Esophagus squamous epithelium (tissue), 4 donors: ENCODE measurements at regions not wholly inside any gene's neighbourhood (a gene's known extent, or its start where the extent isn't known, plus 50 kb on each side); places are given as distances from the start of the nearest gene placed in this dataset.

Source experiments
- POLR2A ChIP-seq, 4 donors: fragments of 450-650 bp; IDR thresholded peaks; one replicate each; pipeline ENCODE4 v1.6.1; 2017; ENCODE audit warnings: antibody characterized with exemption in 4 of 4, mild to moderate bottlenecking in 4 of 4, moderate library complexity in 3 of 4
- TF ChIP-seq, protein P1 (sequence below), 6 experiments: fragments of 450-650 bp in 4 of 6; fragments of 200-600 bp in 2 of 6; sonication (generic) in 2 of 6; IDR thresholded peaks; one replicate each; pipeline ENCODE4 v1.5.1; 2016 to 2019; ENCODE audit warnings: antibody characterized with exemption in 6 of 6, mild to moderate bottlenecking in 4 of 6, moderate library complexity in 4 of 6

DNA sequence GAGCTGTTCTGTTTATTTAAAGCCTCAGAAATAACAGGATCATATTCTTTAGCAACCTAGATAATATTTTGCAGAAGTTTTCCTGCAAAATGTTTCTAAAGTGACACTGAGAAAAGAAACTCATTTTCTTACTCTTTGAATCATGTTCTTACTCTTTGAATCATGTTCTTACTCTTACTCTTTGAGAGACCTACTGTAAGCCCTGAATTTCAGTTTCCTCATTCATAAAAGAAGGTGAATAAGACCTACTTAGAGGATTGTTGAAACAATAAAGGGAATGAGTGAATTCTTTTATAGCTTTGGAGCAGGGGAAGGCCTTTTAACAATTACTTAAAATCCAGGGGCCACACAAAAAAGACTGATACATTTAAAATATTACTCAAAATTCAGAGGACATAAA is 221.7 kb upstream of the CMC1 start:
- TF ChIP-seq POLR2A (IDR thresholded peaks at IDR 0.05), result no peak
- TF ChIP-seq, protein P1, sequence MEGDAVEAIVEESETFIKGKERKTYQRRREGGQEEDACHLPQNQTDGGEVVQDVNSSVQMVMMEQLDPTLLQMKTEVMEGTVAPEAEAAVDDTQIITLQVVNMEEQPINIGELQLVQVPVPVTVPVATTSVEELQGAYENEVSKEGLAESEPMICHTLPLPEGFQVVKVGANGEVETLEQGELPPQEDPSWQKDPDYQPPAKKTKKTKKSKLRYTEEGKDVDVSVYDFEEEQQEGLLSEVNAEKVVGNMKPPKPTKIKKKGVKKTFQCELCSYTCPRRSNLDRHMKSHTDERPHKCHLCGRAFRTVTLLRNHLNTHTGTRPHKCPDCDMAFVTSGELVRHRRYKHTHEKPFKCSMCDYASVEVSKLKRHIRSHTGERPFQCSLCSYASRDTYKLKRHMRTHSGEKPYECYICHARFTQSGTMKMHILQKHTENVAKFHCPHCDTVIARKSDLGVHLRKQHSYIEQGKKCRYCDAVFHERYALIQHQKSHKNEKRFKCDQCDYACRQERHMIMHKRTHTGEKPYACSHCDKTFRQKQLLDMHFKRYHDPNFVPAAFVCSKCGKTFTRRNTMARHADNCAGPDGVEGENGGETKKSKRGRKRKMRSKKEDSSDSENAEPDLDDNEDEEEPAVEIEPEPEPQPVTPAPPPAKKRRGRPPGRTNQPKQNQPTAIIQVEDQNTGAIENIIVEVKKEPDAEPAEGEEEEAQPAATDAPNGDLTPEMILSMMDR (IDR thresholded peaks at IDR 0.05), result no peak
